IMR-90 (cell line): ENCODE measurements at regions not wholly inside any gene's neighbourhood (a gene's known extent, or its start where the extent isn't known, plus 50 kb on each side); places are given as distances from the start of the nearest gene placed in this dataset.

Experiments
- ATAC-seq: fragments of 200-7000 bp; cut with Tn5 transposase; 2 replicates; pipeline ENCODE4 v1.9.1; 2020; ENCODE audit warnings: low read depth, mild to moderate bottlenecking, moderate library complexity
- BruUV-seq: library from RNA; stranded (reverse); fragments of 400-500 nt; replicated peaks from 2 replicates; lab custom pipeline; 2021; lab: Mats Ljungman, UMichigan
- CTCF ChIA-PET: fragments of 300-600 bp; formaldehyde crosslinking; extraction: SDS; loops from one replicate; lab custom pipeline; 2021; ENCODE audit warnings: antibody characterized with exemption; lab: Yijun Ruan, JAX
- POLR2A ChIA-PET: fragments of 300-600 bp; sonication (Branson Sonifier 250); formaldehyde crosslinking; loops from one replicate; lab custom pipeline; 2022; ENCODE audit warnings: antibody characterized with exemption; ENCODE audit not compliant: unreplicated experiment; lab: Charles Lee
- DNase-seq: peaks from one replicate; pipeline ENCODE4 v3.0.0; 2013
- H2AFZ ChIP-seq: replicated peaks from 2 replicates; pipeline ENCODE3; 2013; ENCODE audit warnings: low read length, mild to moderate bottlenecking; ENCODE audit not compliant: poor library complexity
- H2AK5ac ChIP-seq: 2 replicates; pipeline ENCODE4 v1.6.1; 2013; ENCODE audit warnings: low read depth, low read length, inconsistent platforms
- H2AK9ac ChIP-seq: replicated peaks from 2 replicates; pipeline ENCODE3; 2013; ENCODE audit warnings: mild to moderate bottlenecking, low read depth, low read length, moderate library complexity; ENCODE audit not compliant: poor library complexity
- H2BK120ac ChIP-seq: 2 replicates; pipeline ENCODE4 v1.6.1; 2013; ENCODE audit warnings: low read depth, low read length, inconsistent platforms
- H2BK15ac ChIP-seq: 3 replicates; pipeline ENCODE4 v1.6.1; 2013; ENCODE audit warnings: low read depth, low read length, inconsistent platforms
- H2BK20ac ChIP-seq: 2 replicates; pipeline ENCODE4 v1.6.1; 2013; ENCODE audit warnings: low read depth, mild to moderate bottlenecking, inconsistent platforms, low read length, moderate library complexity
- H2BK5ac ChIP-seq: 2 replicates; pipeline ENCODE4 v1.6.1; 2013; ENCODE audit warnings: mild to moderate bottlenecking, low read depth, low read length, inconsistent platforms; ENCODE audit not compliant: poor library complexity, severe bottlenecking
- H3K14ac ChIP-seq: replicated peaks from 2 replicates; pipeline ENCODE4 v1.6.1; 2013; ENCODE audit warnings: low read depth, low read length, inconsistent platforms
- H3K18ac ChIP-seq: 2 replicates; pipeline ENCODE4 v1.6.1; 2013; ENCODE audit warnings: low read depth, low read length, control low read depth
- H3K23ac ChIP-seq: 2 replicates; pipeline ENCODE4 v1.6.1; 2013; ENCODE audit warnings: low read depth, low read length, inconsistent platforms
- H3K27ac ChIP-seq: 2 replicates; pipeline ENCODE4 v1.5.1; 2013; ENCODE audit warnings: mild to moderate bottlenecking, control low read depth, low read length; ENCODE audit not compliant: insufficient read depth
- H3K27me3 ChIP-seq: 2 replicates; pipeline ENCODE4 v1.6.1; 2013; ENCODE audit warnings: low read length; ENCODE audit not compliant: control insufficient read depth, insufficient read depth
- H3K36me3 ChIP-seq: 2 replicates; pipeline ENCODE4 v1.6.1; 2013; ENCODE audit warnings: low read length, mixed read lengths; ENCODE audit not compliant: control insufficient read depth, insufficient read depth
- H3K4ac ChIP-seq: 2 replicates; pipeline ENCODE4 v1.6.1; 2013; ENCODE audit warnings: low read depth, low read length, inconsistent platforms
- H3K4me1 ChIP-seq: 2 replicates; pipeline ENCODE4 v1.6.1; 2013; ENCODE audit warnings: low read length, mixed read lengths; ENCODE audit not compliant: control insufficient read depth, insufficient read depth
- H3K4me2 ChIP-seq: 2 replicates; pipeline ENCODE4 v1.6.1; 2013; ENCODE audit warnings: low read depth, mild to moderate bottlenecking, control low read depth, low read length, moderate library complexity
- H3K4me3 ChIP-seq: 2 replicates; pipeline ENCODE4 v1.5.1; 2013; ENCODE audit warnings: low read depth, mild to moderate bottlenecking, control low read depth, low read length, moderate library complexity; ENCODE audit not compliant: insufficient read depth
- H3K56ac ChIP-seq: 2 replicates; pipeline ENCODE4 v1.6.1; 2013; ENCODE audit warnings: low read length, inconsistent platforms; ENCODE audit not compliant: insufficient read depth; ENCODE audit errors: extremely low read depth
- H3K79me1 ChIP-seq, 2 experiments: 2 replicates each; pipeline ENCODE4 v1.6.1; 2013; ENCODE audit warnings: low read length in 2 of 2, inconsistent platforms in 1 of 2, low read depth in 1 of 2
- H3K9ac ChIP-seq: 2 replicates; pipeline ENCODE4 v1.6.1; 2013; ENCODE audit warnings: low read depth, low read length, control low read depth
- H3K9me1 ChIP-seq: 2 replicates; pipeline ENCODE4 v1.6.1; 2013; ENCODE audit warnings: low read length, inconsistent platforms; ENCODE audit not compliant: insufficient read depth
- H3K9me3 ChIP-seq: 2 replicates; pipeline ENCODE4 v1.6.1; 2013; ENCODE audit warnings: low read length; ENCODE audit not compliant: control insufficient read depth, insufficient read depth
- H4K20me1 ChIP-seq: 2 replicates; pipeline ENCODE4 v1.6.1; 2013; ENCODE audit warnings: low read length, inconsistent platforms; ENCODE audit not compliant: insufficient read depth
- H4K5ac ChIP-seq: 2 replicates; pipeline ENCODE4 v1.6.1; 2013; ENCODE audit warnings: mild to moderate bottlenecking, low read depth, low read length, control low read depth
- H4K8ac ChIP-seq, 2 experiments: 2 replicates each; pipeline ENCODE4 v1.6.1; 2013; ENCODE audit warnings: low read depth in 2 of 2, low read length in 2 of 2, control low read depth in 1 of 2, inconsistent platforms in 1 of 2
- H4K91ac ChIP-seq: 2 replicates; pipeline ENCODE4 v1.6.1; 2013; ENCODE audit warnings: low read depth, low read length, inconsistent platforms; ENCODE audit not compliant: insufficient read depth
- CHD1 ChIP-seq: IDR thresholded peaks from 2 replicates; pipeline ENCODE4 v1.6.1; 2012; ENCODE audit warnings: low read depth, low read length, improper control_type of control experiment
- FOS ChIP-seq: fragments of 150-350 bp; IDR thresholded peaks from 2 replicates; pipeline ENCODE4 v1.6.1; 2016; ENCODE audit warnings: low read depth, low read length
- MAFK ChIP-seq: IDR thresholded peaks from 2 replicates; pipeline ENCODE4 v1.6.1; 2012; ENCODE audit warnings: low read depth, low read length, improper control_type of control experiment
- MAZ ChIP-seq: IDR thresholded peaks from 2 replicates; pipeline ENCODE4 v1.6.1; 2012; ENCODE audit warnings: low read depth, mild to moderate bottlenecking, low read length, improper control_type of control experiment, moderate library complexity, borderline replicate concordance
- MXI1 ChIP-seq: IDR thresholded peaks from 2 replicates; pipeline ENCODE4 v1.6.1; 2012; ENCODE audit warnings: low read depth, mild to moderate bottlenecking, low read length, moderate library complexity, borderline replicate concordance
- NFE2L2 ChIP-seq: fragments of 150-350 bp; IDR thresholded peaks from 2 replicates; pipeline ENCODE4 v1.6.1; 2016; ENCODE audit warnings: low read depth, mild to moderate bottlenecking, low read length
- RCOR1 ChIP-seq: IDR thresholded peaks from 2 replicates; pipeline ENCODE4 v1.6.1; 2012; ENCODE audit warnings: mild to moderate bottlenecking, low read length, improper control_type of control experiment; ENCODE audit not compliant: insufficient replicate concordance
- RFX5 ChIP-seq: IDR thresholded peaks from 2 replicates; pipeline ENCODE4 v1.8.0; 2012; ENCODE audit warnings: low read depth, mild to moderate bottlenecking, low read length, moderate library complexity
- dilution Hi-C: fragments of 300-500 bp; cut with HindIII; formaldehyde crosslinking; loops from one replicate; pipeline ENCODE4 v1.14.3; 2018; ENCODE audit warnings: low sequenced_read_pairs; ENCODE audit not compliant: unreplicated experiment
- in situ Hi-C: fragments of 300-500 bp; cut with MboI; formaldehyde crosslinking; loops from 3 replicates; pipeline ENCODE4 v1.14.3; 2019; ENCODE audit warnings: low sequenced_read_pairs, inconsistent platforms, mixed read lengths
- intact Hi-C: fragments of 100-400 bp; cut with micrococcal nuclease; formaldehyde crosslinking; loops from 2 replicates; pipeline ENCODE4 v1.10.0; 2022
- TF ChIP-seq, protein P1 (sequence below): conservative IDR thresholded peaks from 2 replicates; pipeline ENCODE4 v1.5.1; 2012; ENCODE audit warnings: mild to moderate bottlenecking, low read depth, low read length, improper control_type of control experiment
- TF ChIP-seq, protein P2 (sequence below): fragments of 150-350 bp; IDR thresholded peaks from 2 replicates; pipeline ENCODE4 v1.6.1; 2017; ENCODE audit warnings: mild to moderate bottlenecking, antibody characterized with exemption, low read length, low read depth

DNA sequence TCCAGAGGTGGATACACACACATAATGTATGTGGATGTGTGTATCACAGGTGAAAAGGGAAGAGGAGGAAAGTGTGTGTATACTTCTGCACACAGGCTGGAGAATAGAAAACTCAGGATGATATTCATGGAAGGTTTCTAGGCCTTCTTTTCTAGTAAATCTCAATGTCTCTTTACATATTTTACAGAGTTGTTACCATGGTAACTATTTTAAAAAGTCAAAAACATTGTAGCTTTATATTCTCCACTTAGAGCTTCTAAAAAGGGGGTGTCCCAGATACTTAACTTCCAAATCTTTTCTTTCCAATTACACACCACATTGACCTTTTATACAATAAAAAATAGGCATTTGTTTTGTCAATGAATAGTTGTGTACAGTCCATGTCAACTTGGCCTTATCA lies 604.8 kb upstream of the LCORL start:
- Histone ChIP-seq H3K23ac (no peak overlapping the region), H3K79me1 (no peaks in the 10 kb centered on the region), H3K18ac (no peak overlapping the region), H4K91ac (no peak overlapping the region), H2BK120ac (no peak overlapping the region), H3K4me3 (no peak overlapping the region), H2BK20ac (no peak overlapping the region), H4K20me1 (no peaks in the 10 kb centered on the region), H3K9me1 (no peaks in the 10 kb centered on the region), H3K4ac (no peak overlapping the region), H3K27me3 (no peaks in the 10 kb centered on the region), H2BK5ac (no peak overlapping the region), H3K4me1 (no peaks in the 10 kb centered on the region), H3K14ac (no peak overlapping the region), H3K36me3 (no peaks in the 10 kb centered on the region), H2BK15ac (no peak overlapping the region), H3K56ac (no peak overlapping the region), H2AK9ac (no peak overlapping the region), H3K27ac (no peak overlapping the region), H4K5ac (no peak overlapping the region), H3K4me2 (no peak overlapping the region), H3K9ac (no peak overlapping the region), H2AK5ac (no peak overlapping the region), H3K9me3 (peaks cover 7% of the 10 kb centered on the region), H2AFZ (no peak overlapping the region), H4K8ac (no peak overlapping the region)
- DNase-seq, result no peak
- no TSS peak for BruUV-seq
- in situ Hi-C loops (no loop called here), intact Hi-C loops (no loop called here), dilution Hi-C loops (no loop called here)
- ChIA-PET POLR2A (no interaction called here), CTCF (no interaction called here)
- no peak for TF ChIP-seq FOS
- TF ChIP-seq, protein P1, sequence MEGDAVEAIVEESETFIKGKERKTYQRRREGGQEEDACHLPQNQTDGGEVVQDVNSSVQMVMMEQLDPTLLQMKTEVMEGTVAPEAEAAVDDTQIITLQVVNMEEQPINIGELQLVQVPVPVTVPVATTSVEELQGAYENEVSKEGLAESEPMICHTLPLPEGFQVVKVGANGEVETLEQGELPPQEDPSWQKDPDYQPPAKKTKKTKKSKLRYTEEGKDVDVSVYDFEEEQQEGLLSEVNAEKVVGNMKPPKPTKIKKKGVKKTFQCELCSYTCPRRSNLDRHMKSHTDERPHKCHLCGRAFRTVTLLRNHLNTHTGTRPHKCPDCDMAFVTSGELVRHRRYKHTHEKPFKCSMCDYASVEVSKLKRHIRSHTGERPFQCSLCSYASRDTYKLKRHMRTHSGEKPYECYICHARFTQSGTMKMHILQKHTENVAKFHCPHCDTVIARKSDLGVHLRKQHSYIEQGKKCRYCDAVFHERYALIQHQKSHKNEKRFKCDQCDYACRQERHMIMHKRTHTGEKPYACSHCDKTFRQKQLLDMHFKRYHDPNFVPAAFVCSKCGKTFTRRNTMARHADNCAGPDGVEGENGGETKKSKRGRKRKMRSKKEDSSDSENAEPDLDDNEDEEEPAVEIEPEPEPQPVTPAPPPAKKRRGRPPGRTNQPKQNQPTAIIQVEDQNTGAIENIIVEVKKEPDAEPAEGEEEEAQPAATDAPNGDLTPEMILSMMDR, result no peak
- no peak for TF ChIP-seq RFX5
- TF ChIP-seq NFE2L2, result no peak
- TF ChIP-seq RCOR1, result no peak
- TF ChIP-seq MAZ, result no peak
- TF ChIP-seq MXI1, result no peak
- TF ChIP-seq MAFK, result no peak
- no peak for TF ChIP-seq CHD1
- TF ChIP-seq, protein P2, sequence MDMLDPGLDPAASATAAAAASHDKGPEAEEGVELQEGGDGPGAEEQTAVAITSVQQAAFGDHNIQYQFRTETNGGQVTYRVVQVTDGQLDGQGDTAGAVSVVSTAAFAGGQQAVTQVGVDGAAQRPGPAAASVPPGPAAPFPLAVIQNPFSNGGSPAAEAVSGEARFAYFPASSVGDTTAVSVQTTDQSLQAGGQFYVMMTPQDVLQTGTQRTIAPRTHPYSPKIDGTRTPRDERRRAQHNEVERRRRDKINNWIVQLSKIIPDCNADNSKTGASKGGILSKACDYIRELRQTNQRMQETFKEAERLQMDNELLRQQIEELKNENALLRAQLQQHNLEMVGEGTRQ, result no peak
- no peak for ATAC-seq
